Right ventricle myocardium superior (tissue), 1 donor: ENCODE measurements at regions not wholly inside any gene's neighbourhood (a gene's known extent, or its start where the extent isn't known, plus 50 kb on each side); places are given as distances from the start of the nearest gene placed in this dataset.

Source experiments
- ATAC-seq: fragments of 200-7000 bp; cut with Tn5 transposase; one replicate; pipeline ENCODE4 v1.9.1; 2020; ENCODE audit warnings: mild to moderate bottlenecking; ENCODE audit not compliant: poor library complexity
- DNase-seq: peaks from one replicate; pipeline ENCODE4 v3.0.0-alpha.2; 2020
- intact Hi-C: fragments of 100-400 bp; cut with DNase I; formaldehyde crosslinking; loops from one replicate; pipeline ENCODE4 v1.11.2; 2022
- donor health status: DM: no; HTN: yes; CAD: no; lungs with severe emphysema.

DNA sequence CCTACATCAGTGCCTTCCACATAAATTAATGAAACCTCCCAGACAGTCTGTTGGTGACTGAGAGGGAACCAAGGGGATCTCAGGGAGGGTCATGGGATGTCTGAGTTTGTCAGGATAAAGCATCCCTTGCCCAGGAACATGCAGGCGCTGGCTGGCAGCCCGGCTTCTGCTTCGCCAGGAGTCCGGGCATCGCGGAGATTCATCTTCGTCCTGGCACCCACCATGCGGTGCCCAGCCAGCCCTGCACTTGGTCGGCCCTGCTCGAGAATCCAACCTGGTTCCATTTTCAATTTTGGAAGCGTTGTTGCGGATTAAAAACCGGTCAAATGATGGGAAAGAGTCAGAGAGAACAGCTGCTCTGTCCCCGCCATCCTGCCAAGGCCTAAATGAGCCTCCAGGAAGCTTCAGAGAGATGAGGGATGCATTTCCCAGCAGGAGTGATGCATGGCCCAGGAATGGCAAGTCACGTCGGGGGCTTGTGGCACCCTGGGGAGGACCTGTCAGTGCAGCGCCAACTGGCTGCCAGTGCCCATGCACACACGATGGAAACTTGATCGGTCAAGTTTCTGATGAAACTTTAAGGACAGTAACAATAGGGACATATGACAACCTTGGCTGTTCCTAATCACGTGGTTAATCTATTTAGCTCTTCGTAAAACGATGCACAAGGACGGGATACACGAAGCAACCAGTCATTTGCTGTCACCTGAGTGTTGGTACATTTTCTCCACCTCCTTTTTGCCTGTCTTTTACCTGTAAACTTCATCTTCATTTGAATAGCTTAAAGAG, 260.8 kb upstream of the MKI67 start:
- DNase-seq (no peak), ATAC-seq (no peak)
- intact Hi-C loops, result no loop called here

DNA sequence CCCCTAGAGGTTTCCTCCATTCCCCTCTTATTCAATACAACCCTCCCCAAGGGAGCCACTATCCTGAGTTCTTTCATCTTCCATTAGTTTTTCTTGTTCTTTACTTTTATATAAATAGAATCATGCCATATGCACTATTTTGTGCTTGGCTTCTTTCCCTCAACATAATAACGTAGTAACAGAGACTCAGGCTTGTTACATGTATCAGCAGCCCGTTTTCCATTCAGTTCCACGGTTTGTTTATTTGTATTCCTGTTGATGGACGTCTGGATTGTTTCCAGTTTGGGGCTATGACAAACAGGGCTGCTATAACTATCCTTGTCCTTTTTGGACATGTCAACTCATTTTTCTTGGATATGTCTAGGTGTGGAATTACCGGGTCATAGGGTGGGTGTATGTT, 264.4 kb upstream of the MKI67 start:
- DNase-seq (no peak), ATAC-seq (no peak)
- intact Hi-C loops, result no loop called here

DNA sequence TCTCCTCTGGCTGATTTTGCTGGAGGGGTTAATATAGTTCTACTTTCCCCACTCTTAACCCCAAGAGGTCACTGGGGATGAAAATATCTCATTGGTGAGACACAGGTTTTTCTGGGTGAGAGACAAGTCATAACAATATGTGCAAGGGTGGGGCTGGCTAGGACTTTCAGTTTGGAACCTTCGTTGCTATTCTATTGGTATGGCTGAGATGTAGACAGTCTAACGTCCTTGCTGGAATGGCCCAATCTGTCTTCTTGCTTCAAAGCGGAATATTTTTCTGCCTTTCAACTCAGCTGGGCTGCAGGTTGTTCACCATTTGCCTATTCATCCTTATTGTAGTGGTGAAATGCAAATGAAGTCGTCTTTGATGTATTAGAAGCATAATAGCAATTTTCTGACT, 267.3 kb upstream of the MKI67 start:
- intact Hi-C loops, result no loop called here
- ATAC-seq (no peak), DNase-seq (no peak)

DNA sequence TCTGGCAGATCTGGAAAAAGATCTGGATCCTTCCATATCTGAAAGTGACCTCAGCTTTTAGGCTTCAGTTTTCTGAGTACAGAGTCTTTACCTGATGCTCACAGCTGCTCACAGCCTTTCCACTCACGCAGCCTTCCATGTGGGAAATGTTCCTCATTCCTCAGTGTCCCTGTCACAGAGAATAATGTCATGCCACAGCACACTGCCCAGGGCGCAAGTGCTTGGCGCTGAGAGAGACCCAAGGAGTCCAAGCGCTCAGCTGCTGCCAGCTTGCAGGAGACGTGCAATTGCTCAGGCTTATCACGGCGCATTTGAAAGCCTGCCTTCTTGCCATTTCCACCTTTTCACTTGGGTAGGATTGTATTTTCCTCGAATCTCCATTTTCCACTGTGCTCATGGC, 271.9 kb upstream of the MKI67 start:
- intact Hi-C loops, result no loop called here
- ATAC-seq, result no peak
- DNase-seq, result no peak

DNA sequence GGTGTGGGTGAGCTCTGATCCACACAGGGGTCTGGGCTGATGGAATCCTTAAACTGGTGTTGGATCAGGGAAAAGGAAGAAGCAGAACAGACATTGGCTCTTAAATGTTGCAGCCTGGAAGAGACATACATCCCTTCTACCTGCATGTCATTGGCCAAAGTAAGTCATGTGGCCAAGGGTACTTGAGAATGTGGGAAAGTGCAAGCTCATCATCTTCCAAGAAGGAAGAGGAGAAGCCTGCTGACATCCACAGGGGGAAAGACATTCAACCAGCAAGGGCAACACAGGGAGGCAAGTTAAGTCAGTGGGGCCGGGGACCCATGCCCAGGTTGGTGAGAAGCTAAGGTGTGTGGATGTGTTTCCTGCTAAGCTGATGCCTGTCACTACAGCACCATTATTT, 272.8 kb upstream of the MKI67 start:
- DNase-seq (no peak), ATAC-seq (no peak)
- intact Hi-C loops, result no loop called here

DNA sequence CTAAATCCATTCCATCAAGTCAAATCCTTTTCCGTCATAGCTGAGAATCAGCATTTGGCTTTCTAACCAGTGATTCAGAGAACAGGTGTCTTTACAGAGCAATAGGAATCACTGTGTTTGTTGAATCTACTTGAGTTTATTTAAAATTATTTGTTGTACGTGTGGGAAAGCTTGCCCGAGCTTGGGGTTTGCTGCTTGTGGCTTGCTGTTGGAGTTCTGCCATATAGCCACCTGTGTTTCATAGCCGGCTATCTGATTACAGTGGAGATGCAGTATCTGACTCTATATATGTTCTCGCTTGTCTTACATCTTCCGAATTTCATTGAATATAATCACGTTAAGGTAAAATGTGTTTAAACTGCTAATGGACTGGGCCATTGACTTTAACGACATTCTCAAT, 274.3 kb upstream of the MKI67 start:
- ATAC-seq (no peak), DNase-seq (no peak)
- intact Hi-C loops, result no loop called here

DNA sequence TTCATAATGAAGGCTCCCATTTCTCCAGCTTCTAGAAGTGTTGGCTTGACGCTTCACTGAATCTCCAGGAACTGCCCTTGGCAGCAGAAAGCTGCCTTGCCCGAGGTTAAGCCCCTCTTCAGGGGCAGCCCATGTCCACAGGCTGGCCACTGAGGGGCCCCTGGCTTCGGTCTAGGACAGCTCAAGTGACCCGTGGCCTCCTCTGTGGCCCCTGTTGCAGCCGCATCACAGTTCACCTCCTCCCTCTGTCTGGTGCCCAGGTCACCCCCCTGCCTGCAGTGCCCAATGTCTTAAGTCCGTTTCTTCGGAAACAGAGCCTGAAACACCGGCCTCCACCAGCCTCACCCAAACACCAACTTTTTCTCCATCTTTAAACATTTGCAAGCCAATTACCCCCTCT, 279.2 kb upstream of the MKI67 start:
- intact Hi-C loops, result no loop called here
- DNase-seq, result no peak

DNA sequence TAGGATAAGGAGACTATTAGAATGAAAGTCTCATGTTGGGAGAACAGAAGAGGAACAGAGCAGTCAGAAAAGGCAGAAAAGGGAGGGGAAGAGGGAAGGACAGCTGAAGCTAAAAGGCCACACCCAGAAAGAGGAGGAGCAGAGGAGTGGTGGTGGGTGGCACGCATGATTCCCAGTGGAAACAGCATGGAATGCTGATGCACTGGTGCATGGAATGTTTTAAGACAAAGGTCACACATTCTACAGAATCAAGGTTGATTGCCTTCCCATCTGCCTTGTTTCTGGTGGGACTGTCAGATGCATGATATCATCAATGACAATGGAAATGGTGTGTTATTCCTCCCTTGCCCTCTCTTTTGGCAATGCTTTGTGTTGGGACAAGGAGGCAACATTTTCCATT, 285.4 kb upstream of the MKI67 start:
- no peak for DNase-seq
- intact Hi-C loops, result no loop called here

More for the DNA sequence above, 279.2 kb upstream of the MKI67 start:
- no peak for ATAC-seq

DNA sequence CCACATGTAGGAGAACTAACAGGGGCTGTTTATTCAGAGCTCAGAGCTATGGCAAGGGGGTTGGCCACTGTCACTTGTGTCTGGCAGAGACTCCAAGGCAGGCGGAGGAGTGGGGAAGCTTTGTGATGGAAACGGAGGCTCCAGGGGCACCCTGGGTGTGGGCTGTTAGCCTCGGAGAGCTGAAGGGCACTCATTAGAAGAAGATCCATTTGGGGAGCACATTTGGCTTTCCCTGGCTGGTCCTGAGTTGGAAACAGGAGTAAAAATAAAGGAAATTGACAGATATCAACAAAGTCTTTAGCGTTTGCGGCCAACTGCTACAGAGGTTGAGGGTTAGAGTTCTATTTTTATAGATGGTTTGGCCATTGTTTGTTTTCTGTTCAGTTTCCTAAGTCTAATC, 288.3 kb upstream of the MKI67 start:
- ATAC-seq (no peak), DNase-seq (no peak)
- intact Hi-C loops, result no loop called here

More for the DNA sequence above, 285.4 kb upstream of the MKI67 start:
- ATAC-seq, result no peak

DNA sequence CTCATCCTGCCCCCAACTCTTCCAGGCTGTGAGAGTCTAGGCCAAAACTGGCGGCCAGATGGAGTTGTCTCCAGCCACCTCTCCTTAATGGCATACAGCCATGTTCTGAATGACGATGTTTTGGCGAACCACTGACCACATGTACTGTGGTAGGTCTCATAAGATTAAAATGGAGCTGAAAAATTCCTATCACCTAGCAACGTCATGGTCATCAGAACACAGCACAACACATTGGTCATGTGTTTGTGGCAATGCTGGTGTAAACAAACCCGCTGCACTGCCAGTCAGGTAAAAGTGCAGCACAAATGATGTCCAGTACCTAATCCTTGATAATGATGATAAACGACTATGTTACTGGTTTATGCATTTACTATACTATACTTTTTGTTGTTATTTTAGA, 290.0 kb upstream of the MKI67 start:
- DNase-seq (no peak), ATAC-seq (no peak)
- intact Hi-C loops, result no loop called here

DNA sequence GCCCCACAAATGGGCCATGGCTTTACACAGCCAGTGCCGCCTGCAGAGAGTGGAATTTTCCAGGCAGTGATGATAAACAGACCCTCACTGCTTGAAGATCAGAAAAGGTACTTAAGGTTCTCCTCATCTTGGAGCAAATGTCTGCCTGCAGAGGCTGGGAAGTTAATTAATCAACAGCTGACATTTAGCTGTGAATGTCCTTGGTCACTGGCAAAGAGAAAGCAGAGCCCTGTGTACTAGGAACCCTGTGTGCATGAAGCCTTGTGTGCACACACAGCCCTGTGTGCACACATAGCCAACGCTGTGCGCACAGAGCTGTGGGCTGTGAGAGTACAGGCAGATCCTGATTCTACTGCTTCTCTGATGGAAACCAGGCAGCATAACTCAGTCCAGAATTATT, 291.6 kb upstream of the MKI67 start:
- DNase-seq (no peak), ATAC-seq (no peak)
- intact Hi-C loops, result no loop called here

DNA sequence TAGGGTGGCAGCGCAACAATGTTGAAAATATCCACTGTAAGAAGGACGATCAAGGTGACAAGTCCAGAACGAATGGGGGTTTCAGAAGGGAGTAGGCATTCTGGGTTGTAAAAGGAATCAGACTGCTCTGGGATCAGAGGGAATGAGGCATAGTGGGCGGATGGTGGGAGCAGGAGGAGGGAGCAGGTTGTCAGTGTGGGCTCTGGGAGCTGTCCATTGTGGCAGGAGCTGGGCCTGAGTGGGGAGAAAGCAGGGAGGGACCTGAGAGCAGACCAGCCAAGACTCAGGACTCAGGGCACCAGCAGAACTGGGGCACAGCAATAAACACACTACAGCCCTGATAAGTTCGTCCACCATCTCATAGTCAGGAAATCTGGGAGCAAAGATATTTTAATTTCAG, 292.6 kb upstream of the MKI67 start:
- no peak for ATAC-seq
- intact Hi-C loops, result no loop called here
- no peak for DNase-seq

DNA sequence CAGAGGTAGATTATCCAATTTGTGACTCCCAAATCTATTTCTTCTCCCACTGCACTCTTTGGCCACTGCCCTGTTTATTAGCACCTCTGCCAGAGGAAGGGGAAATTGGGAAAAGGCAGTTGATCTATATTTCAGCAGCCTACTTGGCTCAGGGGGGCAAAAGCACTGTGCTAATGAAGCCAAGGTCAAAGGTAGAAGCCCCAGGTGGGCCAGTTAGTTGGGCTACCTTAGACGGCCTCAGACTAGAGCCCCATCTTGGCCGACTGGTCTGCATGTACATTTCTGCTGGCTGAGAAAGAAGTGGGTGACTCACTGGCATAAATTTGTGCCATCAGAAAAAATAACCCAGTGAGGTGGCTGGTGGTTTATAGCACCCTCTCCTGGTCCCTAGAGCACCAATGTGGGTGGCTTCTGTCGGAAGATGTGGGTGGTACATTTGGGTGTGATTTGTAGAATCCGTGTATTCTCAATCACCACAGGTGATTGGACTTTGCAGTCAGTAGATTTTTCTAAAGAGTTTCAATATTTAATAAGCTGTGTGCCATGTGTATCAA, 293.3 kb upstream of the MKI67 start:
- ATAC-seq (no peak), DNase-seq (no peak)
- intact Hi-C loops, result no loop called here

DNA sequence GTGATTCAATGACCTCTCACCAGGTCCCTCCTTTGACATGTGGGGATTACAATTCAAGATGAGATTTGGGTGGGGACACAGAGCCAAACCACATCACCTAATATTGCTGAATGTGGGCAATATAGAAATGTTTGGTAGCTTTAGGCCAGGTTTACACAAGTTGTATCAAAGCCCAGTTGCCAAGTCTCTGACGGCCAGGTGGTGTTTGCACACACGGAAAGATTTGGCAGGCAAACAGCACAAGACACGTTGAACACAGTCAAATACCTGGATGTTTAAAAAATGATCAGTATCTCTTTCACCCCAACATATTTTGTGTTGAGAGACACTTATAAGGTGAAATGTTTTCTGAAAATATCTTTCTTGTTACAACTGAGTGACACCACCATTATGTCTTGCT, 294.4 kb upstream of the MKI67 start:
- no peak for ATAC-seq
- intact Hi-C loops, result no loop called here
- DNase-seq, result no peak

DNA sequence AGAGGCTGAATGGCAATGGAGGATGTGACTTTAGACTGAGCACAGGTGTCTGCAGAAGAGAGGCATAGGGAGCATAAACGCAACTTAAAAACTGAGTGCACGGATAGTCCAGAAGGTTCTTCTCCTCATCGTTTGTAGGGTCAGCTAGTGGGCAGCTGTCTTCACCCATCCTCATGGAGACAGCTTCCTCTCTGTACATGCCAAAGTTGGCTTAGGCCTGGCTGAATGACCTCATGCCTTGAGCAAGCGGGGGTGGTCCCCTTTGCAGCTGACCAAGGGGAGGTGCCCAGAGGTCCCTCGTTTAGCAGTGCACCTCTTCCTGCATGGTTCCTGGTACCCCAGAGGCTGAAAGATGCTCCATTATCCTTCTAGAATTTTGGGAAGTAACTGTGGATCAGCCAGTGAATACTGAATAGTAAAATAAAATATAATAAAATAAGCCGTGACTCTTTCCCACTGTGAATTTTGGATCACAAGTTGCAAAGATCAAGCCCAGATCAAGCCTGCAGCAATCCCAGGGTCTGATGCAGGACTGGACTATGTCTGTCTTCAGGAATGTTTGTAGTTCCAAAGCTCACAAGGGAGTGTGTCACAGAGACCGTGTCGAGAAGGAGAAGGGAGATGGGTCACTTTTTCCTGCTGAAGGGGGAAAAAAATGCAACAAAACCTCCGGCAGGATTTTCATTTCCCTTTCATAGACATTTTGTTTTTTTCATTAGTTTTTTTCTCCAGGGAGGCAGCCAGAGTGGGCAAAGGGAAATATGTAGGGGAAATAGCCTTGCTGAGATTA, 295.3 kb upstream of the MKI67 start:
- ATAC-seq, result no peak
- DNase-seq, result no peak
- intact Hi-C loops, result no loop called here

DNA sequence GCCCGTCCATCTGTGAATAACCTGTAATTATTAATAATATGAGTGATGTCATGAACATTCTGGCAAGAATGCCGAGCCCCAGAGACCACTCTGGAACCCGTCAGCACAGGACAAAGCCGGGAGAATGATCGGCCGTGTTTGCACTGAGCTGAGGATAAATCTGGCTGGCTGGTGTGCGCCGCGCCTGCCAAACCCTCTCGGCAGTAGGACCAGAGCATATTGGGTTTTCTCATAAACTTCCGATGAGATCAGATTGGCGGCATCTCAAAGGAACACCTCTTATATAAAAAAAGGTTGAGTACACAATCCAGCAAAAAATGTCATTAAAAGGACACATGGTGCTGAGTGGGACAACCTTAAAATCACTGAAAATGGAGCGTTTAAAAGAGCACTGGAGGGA, 296.0 kb upstream of the MKI67 start:
- intact Hi-C loops, result no loop called here
- DNase-seq (no peak), ATAC-seq (no peak)

DNA sequence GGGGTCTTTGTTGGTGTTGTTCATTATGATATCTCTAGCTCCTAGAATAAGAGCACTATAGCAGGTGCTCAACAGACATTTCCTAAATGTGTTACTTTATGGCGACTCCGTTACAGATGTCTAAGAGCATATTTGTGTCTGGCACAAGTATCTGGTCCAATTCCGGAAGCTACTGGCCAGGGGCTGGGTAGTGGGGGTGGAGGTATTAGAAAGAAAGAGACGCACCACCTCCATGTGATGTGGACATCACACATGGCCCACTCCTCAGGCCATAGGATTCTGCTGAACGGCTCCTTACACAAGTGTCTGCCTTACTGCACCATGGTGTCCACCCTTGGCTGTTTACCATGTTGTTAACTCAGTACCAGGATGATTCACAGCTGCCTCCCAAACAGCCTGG, 296.8 kb upstream of the MKI67 start:
- intact Hi-C loops, result no loop called here
- no peak for ATAC-seq
- no peak for DNase-seq

DNA sequence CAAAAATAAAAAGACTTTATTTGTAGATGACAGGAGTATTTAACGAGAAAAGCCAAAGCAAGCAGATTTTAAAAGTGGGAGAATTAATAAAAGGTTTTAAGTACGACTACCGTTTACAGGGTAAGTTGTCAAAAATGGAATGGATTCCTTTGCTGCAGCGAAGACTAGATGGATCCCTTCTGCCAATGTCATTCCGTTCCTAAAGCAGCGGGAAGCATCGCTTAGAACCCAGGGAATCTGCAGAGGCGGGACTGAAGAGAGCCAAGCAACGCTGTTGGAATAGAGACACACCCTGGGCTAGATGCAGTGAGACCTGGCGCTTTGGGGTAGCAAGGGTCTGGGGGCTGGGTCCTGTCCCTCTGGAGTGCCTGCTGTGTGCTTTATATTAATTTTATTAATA, 303.1 kb upstream of the MKI67 start:
- no peak for DNase-seq
- ATAC-seq, result no peak
- intact Hi-C loops, result no loop called here

DNA sequence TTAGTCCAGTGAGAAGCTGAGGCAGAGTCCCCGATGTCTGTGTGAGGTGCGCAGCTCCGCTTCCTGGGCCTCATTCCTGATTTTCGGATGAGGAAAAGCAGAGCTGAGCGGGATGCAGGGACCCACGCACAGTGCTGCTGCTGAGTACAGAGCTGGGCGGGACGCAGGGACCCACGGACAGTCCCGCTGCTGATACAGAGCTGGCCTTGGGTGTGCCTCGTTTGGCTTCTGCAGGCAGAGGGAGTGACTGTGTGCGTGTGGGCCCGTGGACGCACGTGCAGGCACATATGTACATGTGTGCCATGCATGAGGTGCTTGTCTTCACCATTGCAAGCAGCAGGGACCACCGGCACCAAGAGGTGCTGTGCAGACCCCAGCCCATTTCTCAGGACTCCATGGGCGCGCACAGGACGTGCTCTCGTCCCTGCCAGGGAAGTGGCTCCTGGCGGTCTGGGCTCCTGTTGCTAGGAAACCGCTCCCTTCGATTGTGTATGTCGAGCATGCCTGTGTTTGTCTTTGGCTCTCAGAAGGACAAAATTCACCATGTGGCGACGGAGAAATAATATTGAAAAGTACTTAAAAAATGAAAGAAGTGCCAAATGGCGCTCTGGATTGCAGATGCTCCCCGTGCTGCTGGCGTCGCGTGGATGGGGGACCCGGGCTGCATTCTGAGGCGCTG, 303.8 kb upstream of the MKI67 start:
- ATAC-seq (no peak), DNase-seq (no peak)
- intact Hi-C loops, result no loop called here

DNA sequence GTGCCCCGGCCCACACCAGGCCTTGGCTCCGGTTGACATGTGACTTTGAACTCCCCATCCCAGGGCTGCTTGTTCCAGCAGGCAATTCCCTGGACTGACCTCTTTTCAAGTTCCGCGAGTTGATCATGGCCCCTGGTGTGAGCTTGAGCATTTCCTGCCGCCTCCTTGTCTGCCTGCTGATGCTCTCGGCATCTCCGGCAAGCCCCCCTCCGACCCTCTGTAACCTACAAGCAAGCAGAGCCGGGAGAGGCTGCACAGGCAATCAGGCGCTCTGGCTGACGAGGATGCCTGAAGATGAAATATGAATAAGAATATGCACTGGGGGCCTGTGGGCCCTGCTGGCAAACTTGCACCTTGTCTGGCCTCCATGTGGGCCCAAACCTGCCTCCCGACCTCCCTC, 304.9 kb upstream of the MKI67 start:
- intact Hi-C loops, result no loop called here
- no peak for DNase-seq
- ATAC-seq, result no peak
